ENCODE measurements at regions not wholly inside any gene's neighbourhood (a gene's known extent, or its start where the extent isn't known, plus 50 kb on each side); places are given as distances from the start of the nearest gene placed in this dataset.

GRCh38 chr2:208584378-208584985 is 177.9 kb downstream of the PTH2R start:
- TF ChIP-seq EZH2 (IDR thresholded peaks at IDR 0.05; ENCODE audit: low read length, unreplicated experiment) (no peak), CTCF (conservative IDR thresholded peaks at IDR 0.05; ENCODE audit: low read depth, low read length) (no peak), EZH2phosphoT487 (IDR thresholded peaks at IDR 0.05; ENCODE audit: borderline replicate concordance, low read length) (no peak)

All from PC-3 (cell line).